Liver (tissue), 8 donors: ENCODE measurements at regions not wholly inside any gene's neighbourhood (a gene's known extent, or its start where the extent isn't known, plus 50 kb on each side); places are given as distances from the start of the nearest gene placed in this dataset.

Experiments used
- DNase-seq: peaks from one replicate; pipeline ENCODE4 v3.0.0-alpha.2; 2017; ENCODE audit warnings: low spot score
- H3K27ac ChIP-seq, 2 donors: one replicate each; pipeline ENCODE4 v1.7.0; 2013; ENCODE audit warnings: inconsistent platforms in 2 of 2, low read length in 2 of 2, control low read depth in 1 of 2, low read depth in 1 of 2, mild to moderate bottlenecking in 1 of 2
- H3K27me3 ChIP-seq, 4 donors: one replicate each; pipeline versions ENCODE4 v1.6.1 to v1.7.0; 2013; ENCODE audit warnings: low read length in 3 of 4, inconsistent platforms in 1 of 4, mild to moderate bottlenecking in 1 of 4, moderate library complexity in 1 of 4; ENCODE audit not compliant: control insufficient read depth in 4 of 4, insufficient read depth in 4 of 4
- H3K36me3 ChIP-seq, 4 donors: one replicate each; pipeline versions ENCODE4 v1.6.1 to v1.7.0; 2013; ENCODE audit warnings: low read length in 3 of 4, mild to moderate bottlenecking in 3 of 4, low read depth in 1 of 4, moderate library complexity in 1 of 4; ENCODE audit not compliant: control insufficient read depth in 4 of 4, insufficient read depth in 3 of 4
- H3K4me1 ChIP-seq, 4 donors: one replicate each; pipeline versions ENCODE4 v1.6.1 to v1.7.0; 2013; ENCODE audit warnings: low read length in 3 of 4, mild to moderate bottlenecking in 3 of 4, moderate library complexity in 1 of 4; ENCODE audit not compliant: control insufficient read depth in 4 of 4, insufficient read depth in 4 of 4
- H3K4me3 ChIP-seq, 3 donors: one replicate each; pipeline versions ENCODE4 v1.6.1 to v1.7.0; 2013; ENCODE audit warnings: low read length in 3 of 3, control low read depth in 1 of 3, low read depth in 1 of 3, mild to moderate bottlenecking in 1 of 3
- H3K9ac ChIP-seq, 2 donors: one replicate each; pipeline ENCODE4 v1.7.0; 2013; ENCODE audit warnings: low read length in 2 of 2, mild to moderate bottlenecking in 2 of 2, moderate library complexity in 2 of 2, control low read depth in 1 of 2, low read depth in 1 of 2
- H3K9me3 ChIP-seq, 4 donors: one replicate each; pipeline versions ENCODE4 v1.6.1 to v1.7.0; 2013; ENCODE audit warnings: low read length in 3 of 4; ENCODE audit not compliant: control insufficient read depth in 4 of 4
- ATF3 ChIP-seq: IDR thresholded peaks from 2 replicates; pipeline ENCODE4 v1.6.1; 2016; ENCODE audit warnings: antibody characterized with exemption
- CTCF ChIP-seq: fragments of 150-350 bp; IDR thresholded peaks from 2 replicates; pipeline ENCODE4 v1.5.1; 2017; ENCODE audit warnings: improper control_type of control experiment, low read depth, low read length; ENCODE audit not compliant: missing input control
- EGR1 ChIP-seq, 2 donors: IDR thresholded peaks; 2 replicates each; pipeline ENCODE4 v1.6.1; 2016 to 2018; ENCODE audit warnings: antibody characterized with exemption in 2 of 2, low read depth in 2 of 2
- FOXA1 ChIP-seq: IDR thresholded peaks from 2 replicates; pipeline ENCODE4 v1.6.1; 2016; ENCODE audit warnings: antibody characterized with exemption
- FOXA2 ChIP-seq: IDR thresholded peaks from 2 replicates; pipeline ENCODE4 v1.6.1; 2016; ENCODE audit warnings: antibody characterized with exemption
- HNF4A ChIP-seq, 2 donors: conservative IDR thresholded peaks; 2 replicates each; pipeline ENCODE4 v1.6.1; 2016; ENCODE audit warnings: antibody characterized with exemption in 2 of 2, mild to moderate bottlenecking in 2 of 2
- JUND ChIP-seq, 2 donors: IDR thresholded peaks; 2 replicates each; pipeline ENCODE4 v1.6.1; 2016; ENCODE audit warnings: antibody characterized with exemption in 2 of 2
- NR2F2 ChIP-seq: IDR thresholded peaks from 2 replicates; pipeline ENCODE4 v1.6.1; 2016; ENCODE audit warnings: antibody characterized with exemption
- RAD21 ChIP-seq, 2 donors: IDR thresholded peaks; 2 replicates each; pipeline ENCODE4 v1.6.1; 2016; ENCODE audit warnings: antibody characterized with exemption in 2 of 2, mild to moderate bottlenecking in 2 of 2
- RXRA ChIP-seq, 2 donors: IDR thresholded peaks; 2 replicates each; pipeline ENCODE4 v1.6.1; 2017 to 2018; ENCODE audit warnings: antibody characterized with exemption in 2 of 2, mild to moderate bottlenecking in 1 of 2
- SP1 ChIP-seq: IDR thresholded peaks from 2 replicates; pipeline ENCODE4 v1.6.1; 2018; ENCODE audit warnings: antibody characterized with exemption, mild to moderate bottlenecking
- TAF1 ChIP-seq: conservative IDR thresholded peaks from 2 replicates; pipeline ENCODE4 v1.6.1; 2016; ENCODE audit warnings: antibody characterized with exemption, mild to moderate bottlenecking
- YY1 ChIP-seq: IDR thresholded peaks from 2 replicates; pipeline ENCODE4 v1.6.1; 2016; ENCODE audit warnings: antibody characterized with exemption, mild to moderate bottlenecking
- ZBTB33 ChIP-seq: IDR thresholded peaks from 2 replicates; pipeline ENCODE4 v1.6.1; 2016; ENCODE audit warnings: antibody characterized with exemption
- WGBS: extraction: QIAGEN DNeasy Blood & Tissue Kit; methylation state at CpG from one replicate; pipeline ENCODE4 v1.1.7; 2013; 5-methylcytosine and 5-hydroxymethylcytosine counted together
- donor health status: healthy.
- donor health status: healthy.
- donor health status: healthy.
- donor health status: healthy.
- donor health status: healthy.

- H3K36me3 ChIP-seq: no peaks in the 10 kb centered on the region
- no peak for TF ChIP-seq ZBTB33
- no peak for TF ChIP-seq SP1
- no peak for TF ChIP-seq NR2F2
- no peak for TF ChIP-seq RAD21 (IDR thresholded peaks at IDR 0.05)
- TF ChIP-seq CTCF: no peak
- DNase-seq: no peak
- H3K4me1 ChIP-seq: no peaks in the 10 kb centered on the region
- H3K27ac ChIP-seq: no peak overlapping the region
- H3K4me3 ChIP-seq: no peak overlapping the region
- no peak overlapping the region for H3K9ac ChIP-seq
- WGBS: 70% methylated on average over 4 of the region's 4 CpGs
- H3K9me3 ChIP-seq: no peaks in the 10 kb centered on the region
- H3K27me3 ChIP-seq: no peaks in the 10 kb centered on the region
These were observed 110.8 kb upstream of the EEA1 start for GRCh38 chr12:93039930-93040329.

GRCh38 chr12:93040367-93040766 is 111.3 kb upstream of the EEA1 start:
- Histone ChIP-seq H3K36me3 (no peaks in the 10 kb centered on the region), H3K27me3 (no peaks in the 10 kb centered on the region), H3K4me3 (no peak overlapping the region), H3K9ac (no peak overlapping the region), H3K9me3 (no peaks in the 10 kb centered on the region), H3K27ac (no peak overlapping the region), H3K4me1 (no peaks in the 10 kb centered on the region)
- 90% methylated on average over 3 of the region's 3 CpGs for WGBS
- no peak for DNase-seq
- TF ChIP-seq TAF1 (no peak), JUND (IDR thresholded peaks at IDR 0.05) (no peak)

GRCh38 chr12:93041416-93041815 is 112.3 kb upstream of the EEA1 start:
- H3K4me1 ChIP-seq: no peaks in the 10 kb centered on the region
- no peak for DNase-seq
- no peak for TF ChIP-seq ATF3
- no peak for TF ChIP-seq JUND (IDR thresholded peaks at IDR 0.05)
- TF ChIP-seq ZBTB33: no peak
- no peak for TF ChIP-seq RXRA (IDR thresholded peaks at IDR 0.05)
- TF ChIP-seq RAD21 (IDR thresholded peaks at IDR 0.05): no peak
- no peak for TF ChIP-seq EGR1 (IDR thresholded peaks at IDR 0.05; ENCODE audit: low read depth in 2 of 2)
- no peak for TF ChIP-seq TAF1
- no peak for TF ChIP-seq HNF4A (conservative IDR thresholded peaks at IDR 0.05)
- no peak for TF ChIP-seq FOXA1
- TF ChIP-seq YY1: no peak
- no peak for TF ChIP-seq SP1
- no peak for TF ChIP-seq FOXA2
- no peaks in the 10 kb centered on the region for H3K9me3 ChIP-seq
- H3K27ac ChIP-seq: no peak overlapping the region
- no peak overlapping the region for H3K9ac ChIP-seq
- no peaks in the 10 kb centered on the region for H3K36me3 ChIP-seq
- H3K4me3 ChIP-seq: no peak overlapping the region
- no peaks in the 10 kb centered on the region for H3K27me3 ChIP-seq
